AG04450 (cell line): ENCODE measurements at regions not wholly inside any gene's neighbourhood (a gene's known extent, or its start where the extent isn't known, plus 50 kb on each side); places are given as distances from the start of the nearest gene placed in this dataset.

Experiments
- CTCF ChIA-PET: fragments of 300-600, 350-600 bp; formaldehyde crosslinking; extraction: SDS; loops from one replicate; lab custom pipeline; 2022; ENCODE audit warnings: antibody characterized with exemption, inconsistent platforms; lab: Charles Lee
- POLR2A ChIA-PET: fragments of 350-600 bp; formaldehyde crosslinking; extraction: SDS; loops from one replicate; lab custom pipeline; 2021; ENCODE audit warnings: antibody characterized with exemption, inconsistent platforms; lab: Yijun Ruan, JAX
- DNase-seq: peaks from one replicate; pipeline ENCODE4 v3.0.0-alpha.2; 2011; ENCODE audit warnings: low read depth, low spot score
- H3K27ac ChIP-seq: one replicate; pipeline ENCODE4 v1.5.1; 2012; ENCODE audit warnings: low read depth, low read length, control low read depth
- H3K27me3 ChIP-seq: one replicate; pipeline ENCODE4 v1.6.0; 2012; ENCODE audit warnings: low read length; ENCODE audit not compliant: control insufficient read depth, insufficient read depth
- H3K4me3 ChIP-seq: 2 replicates; pipeline ENCODE4 v1.5.1; 2011; ENCODE audit warnings: mild to moderate bottlenecking, low read depth, low read length, control low read depth
- H3K9me3 ChIP-seq: 2 replicates; pipeline ENCODE4 v1.5.1; 2012; ENCODE audit warnings: low read length; ENCODE audit not compliant: control insufficient read depth, insufficient read depth
- CTCF ChIP-seq: IDR thresholded peaks from 2 replicates; pipeline ENCODE4 v1.5.1; 2011; ENCODE audit warnings: low read depth, low read length, control low read depth, inconsistent platforms

- CTCF ChIA-PET: interaction anchor here (1.6 kb wide), 1 partner anchor 81 kb away, joined by 3 read pairs; no protein-coding TSS in a partner anchor
- POLR2A ChIA-PET: no interaction called here
- no peak overlapping the region for H3K27ac ChIP-seq
- H3K9me3 ChIP-seq: no peaks in the 10 kb centered on the region
- peaks cover 14% of the 10 kb centered on the region for H3K27me3 ChIP-seq
- DNase-seq: no peak
- no peak overlapping the region for H3K4me3 ChIP-seq
- TF ChIP-seq CTCF: no peak
Measured at GRCh38 chr5:174392892-174393291, 331.5 kb upstream of the MSX2 start.

- Histone ChIP-seq H3K4me3 (no peak overlapping the region), H3K27me3 (peaks cover 18% of the 10 kb centered on the region), H3K27ac (no peak overlapping the region), H3K9me3 (no peaks in the 10 kb centered on the region)
- CTCF ChIA-PET: interaction anchor here (1.0 to 1.1 kb wide), 2 partner anchors 23 to 70 kb away, joined by 5 read pairs; no protein-coding TSS in a partner anchor
- no peak for DNase-seq
- POLR2A ChIA-PET: no interaction called here
- TF ChIP-seq CTCF: no peak
Measured at GRCh38 chr5:174396541-174396940, 327.8 kb upstream of the MSX2 start.

- Histone ChIP-seq H3K27me3 (peaks cover 21% of the 10 kb centered on the region), H3K4me3 (no peak overlapping the region), H3K27ac (no peak overlapping the region), H3K9me3 (no peaks in the 10 kb centered on the region)
- ChIA-PET CTCF (no interaction called here), POLR2A (no interaction called here)
- TF ChIP-seq CTCF: no peak
- DNase-seq: no peak
Measured at GRCh38 chr5:174397206-174397605, 327.2 kb upstream of the MSX2 start.

- ChIA-PET POLR2A (no interaction called here), CTCF (no interaction called here)
- Histone ChIP-seq H3K4me3 (no peak overlapping the region), H3K27me3 (peaks cover 24% of the 10 kb centered on the region), H3K9me3 (no peaks in the 10 kb centered on the region), H3K27ac (no peak overlapping the region)
- DNase-seq: no peak
- TF ChIP-seq CTCF: no peak
Measured at GRCh38 chr5:174398171-174398570, 326.2 kb upstream of the MSX2 start.

GRCh38 chr5:174399411-174399810, 325.0 kb upstream of the MSX2 start:
- Histone ChIP-seq H3K27me3 (peaks cover 24% of the 10 kb centered on the region), H3K27ac (no peak overlapping the region), H3K9me3 (no peaks in the 10 kb centered on the region), H3K4me3 (no peak overlapping the region)
- no peak for TF ChIP-seq CTCF
- no peak for DNase-seq
- POLR2A ChIA-PET: no interaction called here
- CTCF ChIA-PET: no interaction called here
